Neuronal stem cell (in vitro differentiated cells): ENCODE measurements at regions not wholly inside any gene's neighbourhood (a gene's known extent, or its start where the extent isn't known, plus 50 kb on each side); places are given as distances from the start of the nearest gene placed in this dataset.

Experiments used
- DNase-seq: peaks from one replicate; pipeline ENCODE4 v3.0.0-alpha.2; 2013; ENCODE audit warnings: low spot score
- H2AFZ ChIP-seq: one replicate; pipeline ENCODE4 v1.6.1; 2013; ENCODE audit warnings: mild to moderate bottlenecking, low read length, inconsistent platforms
- H2AK5ac ChIP-seq: 2 replicates; pipeline ENCODE4 v1.6.1; 2013; ENCODE audit warnings: low read depth, mild to moderate bottlenecking, inconsistent platforms, low read length, moderate library complexity, mixed read lengths
- H2BK120ac ChIP-seq: 2 replicates; pipeline ENCODE4 v1.6.1; 2013; ENCODE audit warnings: low read depth, mild to moderate bottlenecking, inconsistent platforms, low read length, moderate library complexity, mixed read lengths
- H2BK12ac ChIP-seq: one replicate; pipeline ENCODE4 v1.6.1; 2013; ENCODE audit warnings: low read length, inconsistent platforms
- H2BK15ac ChIP-seq: 2 replicates; pipeline ENCODE4 v1.6.1; 2013; ENCODE audit warnings: mild to moderate bottlenecking, low read length, inconsistent platforms, mixed read lengths
- H2BK5ac ChIP-seq: one replicate; pipeline ENCODE4 v1.6.1; 2013; ENCODE audit warnings: inconsistent platforms, mild to moderate bottlenecking, low read length, moderate library complexity
- H3K14ac ChIP-seq: one replicate; pipeline ENCODE4 v1.6.1; 2013; ENCODE audit warnings: low read length, inconsistent platforms
- H3K18ac ChIP-seq: 2 replicates; pipeline ENCODE4 v1.6.1; 2013; ENCODE audit warnings: low read length, inconsistent platforms
- H3K23ac ChIP-seq: 2 replicates; pipeline ENCODE4 v1.6.1; 2013; ENCODE audit warnings: low read depth, mild to moderate bottlenecking, mixed read lengths, low read length, inconsistent platforms; ENCODE audit not compliant: poor library complexity
- H3K27ac ChIP-seq: replicated peaks from 3 replicates; pipeline ENCODE4 v1.5.1; 2013; ENCODE audit warnings: low read length, inconsistent platforms
- H3K27me3 ChIP-seq, 3 experiments: 2 replicates each; pipeline ENCODE4 v1.6.1; 2013; ENCODE audit warnings: low read length in 3 of 3, mild to moderate bottlenecking in 2 of 3, inconsistent platforms in 1 of 3, low read depth in 1 of 3, mixed read lengths in 1 of 3, moderate library complexity in 1 of 3; ENCODE audit not compliant: control insufficient read depth in 3 of 3, insufficient read depth in 3 of 3
- H3K36me3 ChIP-seq, 2 donors: replicated peaks in 1 of 2; 2 replicates each; pipeline ENCODE4 v1.6.1; 2013; ENCODE audit warnings: low read length in 2 of 2; ENCODE audit not compliant: control insufficient read depth in 2 of 2, insufficient read depth in 2 of 2
- H3K4ac ChIP-seq: 2 replicates; pipeline ENCODE4 v1.6.1; 2013; ENCODE audit warnings: inconsistent platforms, mild to moderate bottlenecking, low read length, moderate library complexity
- H3K4me1 ChIP-seq, 2 donors: 1 replicate in 1 of 2; 2 replicates in 1 of 2; pipeline ENCODE4 v1.6.1; 2013; ENCODE audit warnings: low read length in 2 of 2, low read depth in 1 of 2; ENCODE audit not compliant: control insufficient read depth in 2 of 2, insufficient read depth in 1 of 2
- H3K4me2 ChIP-seq: one replicate; pipeline ENCODE4 v1.6.1; 2013; ENCODE audit warnings: mild to moderate bottlenecking, low read length, inconsistent platforms; ENCODE audit not compliant: insufficient read depth, poor library complexity, severe bottlenecking
- H3K4me3 ChIP-seq, 2 donors: 2 replicates each; pipeline ENCODE4 v1.5.1; 2013; ENCODE audit warnings: low read length in 2 of 2, mild to moderate bottlenecking in 2 of 2, inconsistent platforms in 1 of 2, moderate library complexity in 1 of 2
- H3K79me1 ChIP-seq: one replicate; pipeline ENCODE4 v1.6.1; 2013; ENCODE audit warnings: low read depth, mild to moderate bottlenecking, inconsistent platforms, low read length, moderate library complexity
- H3K9ac ChIP-seq: one replicate; pipeline ENCODE4 v1.6.1; 2013; ENCODE audit warnings: mild to moderate bottlenecking, low read depth, low read length, inconsistent platforms; ENCODE audit not compliant: poor library complexity
- H3K9me3 ChIP-seq, 2 donors: replicated peaks in 1 of 2; 2 replicates each; pipeline versions ENCODE3 to v1.6.1; 2013; ENCODE audit warnings: low read length in 2 of 2, mild to moderate bottlenecking in 2 of 2, inconsistent platforms in 1 of 2, low read depth in 1 of 2, mixed read lengths in 1 of 2, moderate library complexity in 1 of 2; ENCODE audit not compliant: control insufficient read depth in 2 of 2, insufficient read depth in 1 of 2
- H4K8ac ChIP-seq: one replicate; pipeline ENCODE4 v1.6.1; 2013; ENCODE audit warnings: low read depth, mild to moderate bottlenecking, inconsistent platforms, low read length, moderate library complexity
- H4K91ac ChIP-seq: one replicate; pipeline ENCODE4 v1.6.1; 2013; ENCODE audit warnings: low read length, low read depth, mild to moderate bottlenecking, inconsistent platforms; ENCODE audit not compliant: poor library complexity
- WGBS, 2 donors: extraction: QIAGEN DNeasy Blood & Tissue Kit; methylation state at CpG; one replicate each; pipeline ENCODE4 v1.1.7; 2013; ENCODE audit warnings: missing lambda C conversion rate in 2 of 2, mixed read lengths in 1 of 2; ENCODE audit not compliant: insufficient read length in 2 of 2, insufficient replicate concordance in 1 of 2; ENCODE audit errors: extremely low coverage in 2 of 2; 5-methylcytosine and 5-hydroxymethylcytosine counted together

- H3K4me1 ChIP-seq = no peaks in the 10 kb centered on the region
- H3K4ac ChIP-seq = no peak overlapping the region
Observed at GRCh38 chr7:17168416-17168815, 130.0 kb upstream of the AHR start.

GRCh38 chr7:17171427-17171826, 127.0 kb upstream of the AHR start:
- Histone ChIP-seq H3K27ac (no peak overlapping the region), H3K4me3 (no peak overlapping the region), H2BK5ac (no peak overlapping the region), H3K79me1 (no peaks in the 10 kb centered on the region), H4K8ac (no peak overlapping the region), H4K91ac (no peak overlapping the region), H3K9me3 (no peaks in the 10 kb centered on the region), H3K18ac (no peak overlapping the region), H2BK120ac (no peak overlapping the region), H3K36me3 (no peaks in the 10 kb centered on the region), H2BK15ac (no peak overlapping the region), H3K4ac (no peak overlapping the region), H3K23ac (no peak overlapping the region), H2AFZ (no peak overlapping the region), H3K4me2 (no peak overlapping the region), H3K14ac (no peak overlapping the region), H3K4me1 (no peaks in the 10 kb centered on the region), H2AK5ac (no peak overlapping the region), H3K9ac (no peak overlapping the region), H3K27me3 (no peaks in the 10 kb centered on the region), H2BK12ac (no peak overlapping the region)
- WGBS, 2 donors = no CpG with 5 or more reads among the region's 3 CpGs
- DNase-seq = no peak

More at GRCh38 chr7:17168416-17168815, 130.0 kb upstream of the AHR start:
- no CpG with 5 or more reads among the region's 2 CpGs for WGBS, 2 donors
- H3K9ac ChIP-seq = no peak overlapping the region
- no peak overlapping the region for H2AK5ac ChIP-seq
- H3K23ac ChIP-seq = no peak overlapping the region
- DNase-seq = no peak
- H2BK15ac ChIP-seq = no peak overlapping the region
- H3K36me3 ChIP-seq = no peaks in the 10 kb centered on the region
- H4K8ac ChIP-seq = no peak overlapping the region
- H3K9me3 ChIP-seq = no peaks in the 10 kb centered on the region
- no peak overlapping the region for H3K4me2 ChIP-seq
- no peak overlapping the region for H2BK5ac ChIP-seq
- no peak overlapping the region for H2AFZ ChIP-seq
- H3K27ac ChIP-seq = no peak overlapping the region
- no peaks in the 10 kb centered on the region for H3K79me1 ChIP-seq
- no peak overlapping the region for H2BK120ac ChIP-seq
- H3K14ac ChIP-seq = no peak overlapping the region
- no peaks in the 10 kb centered on the region for H3K27me3 ChIP-seq
- no peak overlapping the region for H3K4me3 ChIP-seq
- no peak overlapping the region for H2BK12ac ChIP-seq
- H3K18ac ChIP-seq = no peak overlapping the region
- H4K91ac ChIP-seq = no peak overlapping the region

DNA sequence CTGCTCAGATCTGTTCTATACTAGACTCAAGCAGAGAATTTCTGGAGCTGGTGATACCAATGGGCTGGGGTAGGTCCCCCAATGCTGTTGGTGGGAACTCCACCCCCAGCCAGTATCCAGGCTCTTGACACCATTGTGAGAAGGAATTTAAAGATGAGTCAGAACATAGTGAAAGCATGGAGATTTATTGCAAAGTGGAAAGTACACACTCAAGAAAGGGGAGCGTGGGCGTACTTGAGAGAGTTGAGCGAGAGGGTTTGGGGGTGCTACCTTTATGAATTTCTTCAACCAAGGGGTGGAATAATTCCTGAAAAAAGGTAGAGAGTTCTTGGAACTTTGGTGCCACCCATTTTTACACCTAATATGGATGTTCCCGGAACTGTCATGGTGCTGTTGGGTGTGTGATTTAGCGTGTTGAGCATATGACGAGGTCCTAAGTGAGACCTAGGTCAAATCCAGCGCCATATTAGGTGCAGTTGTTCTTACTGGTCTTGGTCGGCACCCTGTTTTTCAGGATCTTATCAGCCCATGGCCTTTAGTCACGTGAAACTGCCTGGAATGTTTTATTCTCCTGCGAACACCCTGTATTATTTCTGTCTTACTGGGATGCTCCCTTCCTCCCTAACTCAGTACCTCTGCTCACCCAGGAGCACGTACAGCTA, 122.0 kb upstream of the AHR start:
- no peak overlapping the region for H3K4ac ChIP-seq
- H4K91ac ChIP-seq = no peak overlapping the region
- H3K4me3 ChIP-seq = no peak overlapping the region
- no peaks in the 10 kb centered on the region for H3K36me3 ChIP-seq
- no peaks in the 10 kb centered on the region for H3K79me1 ChIP-seq
- no CpG with 5 or more reads among the region's 11 CpGs for WGBS, 2 donors
- H3K27me3 ChIP-seq = no peaks in the 10 kb centered on the region
- no peak overlapping the region for H3K14ac ChIP-seq
- no peaks in the 10 kb centered on the region for H3K9me3 ChIP-seq
- no peak for DNase-seq
- no peak overlapping the region for H3K4me2 ChIP-seq
- H2BK120ac ChIP-seq = no peak overlapping the region
- no peak overlapping the region for H4K8ac ChIP-seq
- H2BK15ac ChIP-seq = no peak overlapping the region
- H2BK12ac ChIP-seq = no peak overlapping the region
- no peak overlapping the region for H2BK5ac ChIP-seq
- no peak overlapping the region for H3K27ac ChIP-seq
- H2AK5ac ChIP-seq = no peak overlapping the region
- no peak overlapping the region for H3K18ac ChIP-seq
- no peak overlapping the region for H3K9ac ChIP-seq
- H3K23ac ChIP-seq = no peak overlapping the region
- no peak overlapping the region for H2AFZ ChIP-seq
- no peaks in the 10 kb centered on the region for H3K4me1 ChIP-seq

- Histone ChIP-seq H4K91ac (no peak overlapping the region), H2BK120ac (no peak overlapping the region), H2BK5ac (no peak overlapping the region), H2AFZ (no peak overlapping the region), H2BK15ac (no peak overlapping the region), H3K14ac (no peak overlapping the region), H3K4me2 (no peak overlapping the region), H3K4ac (no peak overlapping the region), H3K9ac (no peak overlapping the region), H3K27ac (no peak overlapping the region), H3K4me3 (no peak overlapping the region), H3K36me3 (no peaks in the 10 kb centered on the region), H3K79me1 (no peaks in the 10 kb centered on the region), H3K9me3 (no peaks in the 10 kb centered on the region), H2BK12ac (no peak overlapping the region), H3K23ac (no peak overlapping the region), H4K8ac (no peak overlapping the region), H3K4me1 (no peaks in the 10 kb centered on the region), H2AK5ac (no peak overlapping the region), H3K27me3 (no peaks in the 10 kb centered on the region), H3K18ac (no peak overlapping the region)
- no CpG with 5 or more reads among the region's 2 CpGs for WGBS, 2 donors
- no peak for DNase-seq
Observed at GRCh38 chr7:17178545-17178944, 119.9 kb upstream of the AHR start.
